Lung microvascular endothelial cell (primary cell): ENCODE measurements at regions not wholly inside any gene's neighbourhood (a gene's known extent, or its start where the extent isn't known, plus 50 kb on each side); places are given as distances from the start of the nearest gene placed in this dataset.
"Not testable (repeated sequence)": the region's sequence is repeated elsewhere in the genome, so short reads cannot be mapped to it uniquely, and the experiment has no call there.

ENCODE experiments used
- DNase-seq, 2 donors: peaks; one replicate each; pipeline versions ENCODE4 v3.0.0 to v3.0.0-alpha.2; 2010; ENCODE audit warnings: low read depth in 2 of 2

DNA sequence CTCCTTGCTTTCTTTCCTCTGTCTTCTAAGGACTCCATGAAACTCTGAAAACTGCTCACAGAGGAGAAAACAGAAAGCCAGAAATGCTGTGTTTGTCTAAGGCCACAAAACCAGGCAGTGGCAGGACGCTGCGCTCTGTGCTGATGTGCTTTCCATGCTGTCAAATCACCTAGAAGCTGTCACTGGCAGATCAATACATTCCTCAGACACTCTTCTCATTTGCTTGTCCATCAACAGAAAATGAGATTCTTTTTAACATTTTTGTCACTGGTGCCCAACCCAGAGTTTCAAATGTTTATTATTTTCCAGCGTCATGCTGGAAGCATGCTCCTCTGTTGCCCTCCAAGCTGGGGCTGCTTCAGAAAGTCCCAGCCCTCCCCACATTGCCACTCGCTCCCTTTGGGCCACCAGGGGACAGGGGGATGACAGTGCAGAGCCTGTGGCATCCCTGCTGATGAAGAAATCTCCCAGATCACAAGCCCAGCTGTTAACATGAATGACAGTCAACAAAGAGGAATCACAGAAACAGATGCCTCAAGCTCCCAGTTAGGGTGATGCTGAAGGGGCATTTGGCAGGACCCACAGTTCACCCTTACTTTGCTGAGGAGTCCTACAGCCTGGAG is 117.5 kb upstream of the MEIS1 start:
- DNase-seq: no peak

- no peak for DNase-seq
Observed at GRCh38 chr2:66306483-66306882, 128.4 kb upstream of the MEIS1 start.

DNA sequence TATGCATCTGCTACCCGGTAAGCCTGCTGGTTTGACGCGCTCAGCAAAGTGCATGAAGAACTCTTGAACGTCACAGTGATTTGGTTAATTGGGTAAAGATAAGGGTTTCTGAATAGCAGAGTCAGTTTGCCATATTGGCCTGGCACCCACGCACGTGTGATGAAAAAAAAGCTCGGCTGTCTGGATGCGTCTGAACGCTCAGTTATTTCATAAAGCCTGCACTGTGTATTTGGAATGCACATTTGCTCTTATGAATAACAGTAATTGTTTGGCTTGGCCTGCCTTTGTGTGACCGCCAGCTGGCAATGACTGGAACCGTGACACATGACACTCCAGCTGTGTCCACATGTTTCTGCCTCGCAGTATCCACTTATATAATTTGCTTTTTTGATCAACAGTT is 129.2 kb upstream of the MEIS1 start:
- DNase-seq: peak in 1 of 2 donors; percentile 20

DNA sequence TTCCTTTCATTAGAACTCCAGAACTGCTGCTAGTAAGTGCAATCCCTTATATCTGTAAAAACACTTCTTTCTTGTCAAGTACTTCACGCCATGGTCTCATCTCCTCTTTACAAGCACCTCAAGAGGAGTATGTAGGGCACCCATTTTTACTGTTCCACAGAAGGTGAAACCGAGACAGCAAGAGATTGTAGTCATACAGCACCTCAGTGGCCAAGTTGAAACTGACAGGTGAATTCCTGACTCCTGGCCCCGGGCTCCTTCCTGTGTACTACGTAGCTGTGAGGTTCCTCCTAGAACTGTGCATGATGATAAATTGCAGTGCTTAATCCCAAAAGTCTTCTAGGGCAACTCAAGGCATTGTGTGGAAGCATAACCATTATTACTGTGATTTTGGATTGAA is 131.5 kb upstream of the MEIS1 start:
- DNase-seq: no peak

GRCh38 chr2:66301767-66302140 is 133.2 kb upstream of the MEIS1 start:
- no peak for DNase-seq

DNA sequence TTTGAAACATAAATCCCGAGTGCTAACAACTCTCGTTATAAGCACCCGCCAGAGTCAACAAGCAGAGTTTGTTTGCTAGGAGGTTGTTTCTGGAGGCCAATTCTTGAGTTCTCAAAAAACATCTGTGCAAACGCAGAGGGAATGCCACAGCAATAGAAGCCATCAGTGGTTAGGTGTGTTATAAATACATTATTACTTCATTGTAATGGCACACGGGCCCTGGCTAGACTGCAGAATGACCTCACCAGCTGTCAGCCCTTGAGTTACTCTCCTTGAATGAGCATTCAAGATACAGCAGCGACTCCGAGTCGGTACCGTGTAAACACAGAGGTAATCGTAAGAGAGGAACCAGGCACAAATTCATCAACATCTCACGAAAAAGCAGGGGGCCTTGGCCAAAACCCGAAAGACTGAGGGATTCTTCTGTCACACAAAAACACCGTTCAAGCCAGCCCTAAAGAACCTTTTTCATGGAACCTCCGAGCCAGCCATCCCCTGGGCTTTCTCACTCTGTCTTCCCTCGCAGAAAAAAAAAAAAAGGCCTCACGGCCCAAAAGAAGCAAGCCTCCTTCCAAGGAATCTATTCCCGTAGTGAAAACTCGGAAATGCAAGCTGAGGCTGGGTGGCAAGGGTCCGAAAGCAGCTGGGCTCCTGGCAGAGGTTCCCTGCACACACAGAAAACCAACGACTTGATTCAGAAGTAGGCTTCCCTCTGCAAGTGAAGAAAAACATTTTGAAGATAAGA is 133.7 kb upstream of the MEIS1 start:
- DNase-seq: no peak

DNA sequence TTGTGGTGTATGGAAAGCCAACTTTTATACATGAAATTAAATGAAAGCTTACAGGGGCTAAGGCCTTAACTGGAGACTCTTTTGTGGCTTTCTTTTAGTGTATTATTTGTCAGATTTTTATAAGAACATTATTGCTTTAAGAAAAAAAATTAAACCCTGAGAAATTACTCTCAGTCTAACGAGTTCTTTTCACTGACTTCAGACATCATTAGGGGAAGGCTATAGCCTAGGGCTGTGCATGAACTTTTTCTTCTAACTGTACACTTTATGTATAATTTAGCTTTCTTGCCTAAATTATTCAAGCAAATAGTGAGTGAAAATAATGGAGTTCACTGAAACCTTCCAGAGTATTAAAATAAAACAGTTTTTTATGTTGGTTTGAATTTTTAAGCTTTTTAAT is 151.1 kb upstream of the MEIS1 start:
- DNase-seq: no peak

GRCh38 chr2:66281980-66282379 is 152.9 kb upstream of the MEIS1 start:
- DNase-seq: no peak

DNA sequence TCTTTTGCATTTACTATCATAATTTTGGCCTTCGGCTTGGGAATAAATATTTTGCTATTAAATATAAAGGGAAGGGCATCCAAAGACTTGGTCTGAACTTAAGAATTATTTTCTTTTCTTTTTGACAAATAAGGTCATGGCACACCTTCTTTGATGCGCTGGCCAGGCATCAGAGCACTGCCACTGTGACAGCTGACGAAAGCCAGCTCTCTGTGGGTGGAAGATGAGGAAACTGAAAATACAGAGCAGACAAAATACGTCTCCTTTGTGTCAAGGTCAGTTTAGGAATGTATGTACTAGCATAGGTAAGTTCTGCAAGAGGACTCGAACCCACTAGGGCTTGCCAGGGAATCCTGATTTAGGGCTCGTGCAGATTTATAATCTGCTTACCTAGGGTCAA is 155.9 kb upstream of the MEIS1 start:
- no peak for DNase-seq

- no peak for DNase-seq
Observed at GRCh38 chr2:66275984-66276383, 158.9 kb upstream of the MEIS1 start.

GRCh38 chr2:66273933-66274490 is 160.9 kb upstream of the MEIS1 start:
- DNase-seq: no peak

DNA sequence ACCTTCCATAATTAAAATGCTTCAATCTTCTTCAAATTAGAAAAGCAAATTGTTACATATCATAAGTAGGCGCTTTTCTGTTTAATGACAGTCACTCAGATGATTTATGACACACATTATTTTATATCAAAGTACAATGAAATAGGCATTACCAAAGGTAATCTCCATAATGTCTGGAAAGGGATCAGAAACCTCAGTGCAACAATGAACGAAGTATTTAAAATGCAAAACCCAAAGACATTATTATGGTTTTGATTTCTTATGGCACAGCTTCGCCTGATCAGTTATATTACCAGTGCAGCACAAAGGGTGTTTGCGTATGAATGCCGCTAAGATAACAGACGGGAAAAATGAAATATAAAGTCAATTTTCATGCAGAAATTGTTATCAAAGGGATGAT is 162.2 kb upstream of the MEIS1 start:
- no peak for DNase-seq

DNA sequence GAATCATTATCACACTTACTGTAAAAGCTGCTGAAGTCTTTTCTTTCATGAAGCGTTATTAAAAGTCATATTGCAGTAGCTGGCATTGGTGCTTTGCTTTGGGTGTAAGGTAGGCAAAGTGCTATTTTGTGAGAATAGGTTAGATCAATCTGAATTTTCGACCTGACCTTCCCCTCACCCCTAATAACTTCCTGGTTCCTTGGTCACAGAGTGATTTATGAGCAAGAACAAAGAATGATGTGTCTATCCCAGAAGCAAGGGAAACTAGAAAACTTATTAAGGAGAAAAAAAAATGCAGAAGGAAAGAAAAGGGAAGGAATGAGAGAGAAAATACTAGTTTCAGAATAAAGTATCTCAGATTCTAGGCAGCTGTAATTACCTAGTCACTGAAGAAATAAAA is 163.1 kb upstream of the MEIS1 start:
- DNase-seq: no peak

DNA sequence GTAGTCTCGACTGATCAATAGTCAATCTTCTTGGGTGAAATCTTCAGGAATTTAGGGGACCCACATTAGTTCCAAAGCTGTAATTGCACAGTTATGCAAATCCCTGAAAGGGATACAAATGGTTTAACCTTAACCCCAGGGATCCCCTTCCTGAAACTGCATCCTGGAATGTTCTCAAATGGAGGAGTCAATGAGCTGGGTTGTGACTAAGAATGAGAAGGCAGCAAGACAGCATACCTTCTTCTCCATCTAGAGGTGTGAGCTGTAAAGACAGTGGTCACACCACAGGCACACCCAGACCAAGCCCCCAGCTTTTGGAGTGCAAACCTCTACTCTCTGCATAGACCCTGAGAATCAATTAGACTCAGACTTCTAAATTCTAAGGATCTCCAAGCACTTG is 164.7 kb upstream of the MEIS1 start:
- DNase-seq: no peak

GRCh38 chr2:66269166-66269565 is 165.8 kb upstream of the MEIS1 start:
- no peak for DNase-seq

GRCh38 chr2:66268756-66269155 is 166.2 kb upstream of the MEIS1 start:
- no peak for DNase-seq

- no peak for DNase-seq
Observed at GRCh38 chr2:66264354-66264753, 170.6 kb upstream of the MEIS1 start.

GRCh38 chr2:66255867-66256266 is 179.1 kb upstream of the MEIS1 start:
- no peak for DNase-seq

DNA sequence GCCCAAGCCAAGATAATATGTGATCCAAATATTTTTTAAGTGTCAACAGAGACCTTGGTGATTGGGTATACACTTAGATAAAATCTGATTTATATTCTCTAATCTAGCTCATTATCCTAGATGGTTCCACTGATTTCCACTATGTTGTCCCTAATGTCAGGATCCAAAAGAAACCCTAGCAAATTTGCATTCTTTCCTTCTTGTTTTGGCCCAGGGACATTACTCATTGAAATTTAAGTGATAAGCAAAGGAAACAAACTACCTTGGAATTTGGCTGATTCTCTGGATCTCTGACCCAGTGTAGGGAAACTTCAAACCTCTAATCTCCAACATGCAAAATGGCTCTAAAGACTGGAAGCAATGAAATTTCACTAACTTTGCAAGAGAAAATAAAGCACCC is 179.8 kb upstream of the MEIS1 start:
- no peak for DNase-seq

- no peak for DNase-seq
Observed at GRCh38 chr2:66253066-66253465, 181.9 kb upstream of the MEIS1 start.

GRCh38 chr2:66252109-66252508 is 182.8 kb upstream of the MEIS1 start:
- DNase-seq: no peak

DNA sequence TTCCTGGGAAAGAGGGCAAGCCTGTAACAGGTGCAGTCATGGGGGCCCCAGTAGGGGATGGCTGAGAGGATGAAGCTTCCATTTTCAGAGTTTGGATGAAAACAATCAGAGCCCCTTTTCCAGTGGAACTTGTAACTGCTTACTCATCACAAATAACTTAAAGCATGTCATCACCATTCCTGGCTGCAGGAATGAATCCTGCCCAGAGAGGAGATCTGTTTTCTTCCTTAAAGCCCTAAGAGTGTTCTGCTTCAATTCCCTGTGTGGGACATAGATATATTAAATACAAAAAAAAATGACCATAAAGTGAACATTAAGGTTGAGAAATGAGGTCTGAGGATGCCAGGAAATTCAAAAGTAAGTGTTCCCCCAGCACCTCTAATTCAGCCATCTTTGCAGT is 183.4 kb upstream of the MEIS1 start:
- DNase-seq: no peak

GRCh38 chr2:66249089-66249488 is 185.8 kb upstream of the MEIS1 start:
- DNase-seq: not testable (repeated sequence)
